Skeletal muscle tissue (tissue), 3 donors: ENCODE measurements at regions not wholly inside any gene's neighbourhood (a gene's known extent, or its start where the extent isn't known, plus 50 kb on each side); places are given as distances from the start of the nearest gene placed in this dataset.

Source experiments
- H3K27ac ChIP-seq: one replicate; pipeline ENCODE4 v1.7.0; 2013; ENCODE audit warnings: mild to moderate bottlenecking, low read depth, low read length, inconsistent platforms
- H3K27me3 ChIP-seq, 3 donors: one replicate each; pipeline ENCODE4 v1.7.0; 2013; ENCODE audit warnings: low read length in 3 of 3; ENCODE audit not compliant: control insufficient read depth in 3 of 3, insufficient read depth in 3 of 3
- H3K36me3 ChIP-seq, 3 donors: one replicate each; pipeline ENCODE4 v1.7.0; 2013; ENCODE audit warnings: low read length in 3 of 3; ENCODE audit not compliant: control insufficient read depth in 3 of 3, insufficient read depth in 3 of 3
- H3K4me1 ChIP-seq, 3 donors: one replicate each; pipeline ENCODE4 v1.7.0; 2013; ENCODE audit warnings: low read length in 3 of 3, mild to moderate bottlenecking in 3 of 3; ENCODE audit not compliant: control insufficient read depth in 3 of 3, insufficient read depth in 3 of 3
- H3K4me3 ChIP-seq, 3 donors: one replicate each; pipeline ENCODE4 v1.7.0; 2013; ENCODE audit warnings: low read length in 3 of 3
- H3K9ac ChIP-seq, 3 donors: one replicate each; pipeline ENCODE4 v1.7.0; 2013; ENCODE audit warnings: low read length in 3 of 3, mild to moderate bottlenecking in 3 of 3, moderate library complexity in 2 of 3, low read depth in 1 of 3
- H3K9me3 ChIP-seq, 3 donors: one replicate each; pipeline ENCODE4 v1.7.0; 2013; ENCODE audit warnings: low read length in 3 of 3; ENCODE audit not compliant: control insufficient read depth in 3 of 3
- donor health status: Osteomylitis.

GRCh38 chr1:2970311-2971071 is 50.8 kb upstream of the ACTRT2 start:
- Histone ChIP-seq H3K9me3 (no peaks in the 10 kb centered on the region), H3K9ac (no peak overlapping the region), H3K36me3 (no peaks in the 10 kb centered on the region), H3K27me3 (peaks cover 12 to 53% (median 48%) of the 10 kb centered on the region in 3 donors), H3K27ac (no peak overlapping the region), H3K4me3 (no peak overlapping the region), H3K4me1 (no peaks in the 10 kb centered on the region)

GRCh38 chr1:2971101-2971501 is 50.2 kb upstream of the ACTRT2 start:
- Histone ChIP-seq H3K9ac (no peak overlapping the region), H3K27ac (no peak overlapping the region), H3K4me3 (no peak overlapping the region), H3K36me3 (no peaks in the 10 kb centered on the region), H3K9me3 (no peaks in the 10 kb centered on the region), H3K27me3 (peaks cover 12 to 49% (median 45%) of the 10 kb centered on the region in 3 donors), H3K4me1 (no peaks in the 10 kb centered on the region)
